GM19324 (cell line): ENCODE measurements at regions not wholly inside any gene's neighbourhood (a gene's known extent, or its start where the extent isn't known, plus 50 kb on each side); places are given as distances from the start of the nearest gene placed in this dataset.
"Not testable (repeated sequence)": the region's sequence is repeated elsewhere in the genome, so short reads cannot be mapped to it uniquely, and the experiment has no call there.

Experiments used
- ATAC-seq: cut with Tn5 transposase; IDR thresholded peaks from one replicate; pipeline ENCODE4 v1.9.1; 2021; ENCODE audit warnings: mild to moderate bottlenecking, moderate library complexity; ENCODE audit not compliant: unreplicated experiment, low FRiP score

DNA sequence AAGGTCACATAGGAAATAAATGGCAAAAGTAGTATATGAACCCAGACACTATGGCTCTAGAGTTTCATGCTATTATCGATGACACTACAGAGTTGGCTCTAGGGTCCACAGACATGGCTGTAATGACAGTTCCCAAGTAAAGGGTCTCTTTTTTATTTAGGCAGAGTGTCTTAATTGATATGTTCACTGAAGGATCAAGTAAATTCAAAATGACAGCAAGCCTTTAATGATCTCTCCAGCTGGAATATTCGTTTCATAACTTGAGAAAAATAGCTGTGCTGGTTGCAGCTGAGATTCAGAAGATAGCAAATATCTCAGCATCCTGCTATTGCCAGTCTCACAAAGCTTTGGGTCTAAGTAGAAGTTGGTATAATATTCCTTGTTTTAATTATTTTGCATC lies 333.6 kb upstream of the MAGI2 start:
- ATAC-seq: no peak

- no peak for ATAC-seq
Measured at GRCh38 chr7:79786187-79786586, 332.7 kb upstream of the MAGI2 start.

GRCh38 chr7:79785556-79785955 lies 332.1 kb upstream of the MAGI2 start:
- ATAC-seq: no peak

DNA sequence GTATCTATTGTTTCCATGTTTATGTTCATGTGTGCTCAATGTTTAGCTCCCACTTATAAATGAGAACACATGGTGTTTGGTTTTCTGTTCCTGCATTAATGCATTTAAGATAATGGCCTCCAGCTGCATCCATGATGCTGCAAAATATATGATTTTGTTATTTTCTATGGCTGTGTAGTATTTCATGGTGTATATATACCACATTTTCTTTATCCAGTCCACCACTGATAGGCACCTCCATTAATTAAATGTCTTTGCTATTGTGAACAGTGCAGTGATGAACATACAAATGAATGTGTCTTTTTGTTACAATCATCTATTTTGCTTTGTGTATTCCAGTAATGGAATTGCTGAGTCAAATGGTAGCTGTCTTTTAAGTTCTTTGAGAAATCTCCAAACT lies 329.4 kb upstream of the MAGI2 start:
- ATAC-seq: no peak

DNA sequence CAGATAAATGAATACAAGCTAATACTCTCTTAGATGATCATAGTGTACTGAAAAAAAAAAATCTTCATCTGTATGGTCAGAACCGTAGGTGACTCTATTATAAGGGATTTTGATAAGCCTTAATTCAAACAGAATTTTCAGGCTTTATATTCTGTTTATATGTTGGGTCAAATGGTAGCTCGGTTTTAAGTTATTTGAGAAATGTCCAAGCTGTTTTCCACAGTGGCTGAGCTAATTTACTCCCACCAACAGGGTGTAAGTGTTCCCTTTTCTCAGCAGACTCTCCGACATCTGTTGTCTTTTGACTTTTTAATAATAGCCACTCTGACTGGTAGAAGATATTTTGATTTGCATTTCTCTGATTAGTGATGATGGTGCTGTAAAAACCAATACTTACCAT lies 328.8 kb upstream of the MAGI2 start:
- ATAC-seq: no peak

DNA sequence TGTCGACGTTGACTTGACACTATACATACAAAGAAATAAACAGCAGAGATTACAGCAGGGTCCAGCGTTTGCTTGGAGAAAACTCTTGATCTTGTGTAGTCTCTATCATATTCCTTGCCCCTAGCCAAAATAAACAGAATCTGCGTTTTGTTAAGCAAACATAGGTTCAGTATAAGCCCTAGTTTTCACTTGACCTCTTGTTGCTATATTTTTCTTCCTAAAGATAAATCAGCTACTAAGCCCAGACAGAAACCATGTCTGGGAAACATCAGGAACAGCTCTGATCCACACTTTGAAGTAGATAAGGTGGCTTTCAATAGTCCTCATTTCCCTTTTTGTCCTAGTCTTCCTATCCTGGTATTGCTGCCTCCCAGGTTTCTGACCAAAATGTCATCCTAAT lies 328.2 kb upstream of the MAGI2 start:
- no peak for ATAC-seq

GRCh38 chr7:79778786-79779770 lies 325.6 kb upstream of the MAGI2 start:
- ATAC-seq: no peak

GRCh38 chr7:79775911-79776310 lies 322.4 kb upstream of the MAGI2 start:
- no peak for ATAC-seq

GRCh38 chr7:79774150-79774549 lies 320.7 kb upstream of the MAGI2 start:
- ATAC-seq: no peak

DNA sequence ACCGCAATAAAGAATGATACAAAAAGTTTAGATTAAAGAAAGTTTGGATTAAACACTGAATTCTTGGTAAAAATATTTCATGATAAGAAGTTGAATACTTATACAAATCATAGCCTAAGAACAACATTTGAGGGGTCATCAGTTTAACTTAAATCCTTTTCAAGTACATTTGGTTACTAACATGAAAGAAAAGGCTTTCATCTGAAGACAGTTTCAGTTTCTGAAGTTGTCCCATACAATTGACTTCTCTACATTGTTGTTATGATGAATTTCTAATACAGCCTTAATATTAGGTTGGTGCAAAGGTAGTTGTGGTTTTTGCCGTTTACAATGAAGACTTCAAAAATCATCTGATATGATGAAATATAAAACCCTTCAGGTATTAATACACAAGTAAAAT lies 317.5 kb upstream of the MAGI2 start:
- no peak for ATAC-seq

DNA sequence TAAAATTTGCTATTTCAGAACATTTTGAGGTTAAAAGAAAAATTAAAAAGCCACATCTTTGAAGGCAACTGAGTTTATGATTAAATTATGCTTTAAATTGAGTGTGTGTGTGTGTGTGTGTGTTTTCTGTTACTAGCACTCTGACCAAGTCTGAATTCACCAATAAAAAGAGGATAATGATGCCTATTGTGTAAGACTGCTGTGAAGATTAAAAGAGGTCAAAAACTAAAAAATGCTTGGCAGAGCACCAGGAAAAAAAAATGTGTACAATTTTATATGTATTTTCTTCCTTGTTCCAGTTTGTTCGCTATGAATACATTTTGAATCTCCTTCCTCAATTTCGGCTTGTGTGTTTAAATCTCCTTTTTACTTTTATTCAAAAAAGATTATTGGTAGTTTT lies 316.6 kb upstream of the MAGI2 start:
- ATAC-seq: no peak

DNA sequence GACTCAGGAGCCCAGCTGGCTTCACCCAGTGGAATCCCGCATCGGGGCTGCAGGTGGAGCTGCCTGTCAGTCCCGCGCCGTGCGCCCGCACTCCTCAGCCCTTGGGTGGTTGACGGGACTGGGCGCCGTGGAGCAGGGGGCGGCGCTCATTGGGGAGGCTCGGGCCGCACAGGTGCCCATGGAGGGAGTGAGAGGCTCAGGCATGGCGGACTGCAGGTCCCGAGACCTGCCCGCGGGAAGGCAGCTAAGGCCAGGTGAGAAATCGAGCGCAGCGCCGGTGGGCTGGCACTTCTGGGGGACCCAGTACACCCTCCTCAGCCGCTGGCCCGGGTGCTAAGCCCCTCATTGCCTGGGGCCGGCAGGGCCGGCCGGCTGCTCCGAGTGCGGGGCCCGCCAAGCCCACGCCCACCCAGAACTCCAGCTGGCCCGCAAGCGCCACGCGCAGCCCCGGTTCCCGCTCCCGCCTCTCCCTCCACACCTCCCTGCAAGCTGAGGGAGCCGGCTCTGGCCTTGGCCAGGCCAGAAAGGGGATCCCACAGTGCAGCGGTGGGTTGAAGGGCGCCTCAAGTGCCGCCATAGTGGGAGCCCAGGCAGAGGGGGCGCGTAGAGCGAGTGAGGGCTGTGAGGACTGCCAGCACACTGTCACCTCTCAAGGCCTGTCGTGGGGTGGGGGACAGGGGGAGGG lies 314.6 kb upstream of the MAGI2 start:
- ATAC-seq: not testable (repeated sequence)

- not testable (repeated sequence) for ATAC-seq
Measured at GRCh38 chr7:79767192-79767591, 313.7 kb upstream of the MAGI2 start.

DNA sequence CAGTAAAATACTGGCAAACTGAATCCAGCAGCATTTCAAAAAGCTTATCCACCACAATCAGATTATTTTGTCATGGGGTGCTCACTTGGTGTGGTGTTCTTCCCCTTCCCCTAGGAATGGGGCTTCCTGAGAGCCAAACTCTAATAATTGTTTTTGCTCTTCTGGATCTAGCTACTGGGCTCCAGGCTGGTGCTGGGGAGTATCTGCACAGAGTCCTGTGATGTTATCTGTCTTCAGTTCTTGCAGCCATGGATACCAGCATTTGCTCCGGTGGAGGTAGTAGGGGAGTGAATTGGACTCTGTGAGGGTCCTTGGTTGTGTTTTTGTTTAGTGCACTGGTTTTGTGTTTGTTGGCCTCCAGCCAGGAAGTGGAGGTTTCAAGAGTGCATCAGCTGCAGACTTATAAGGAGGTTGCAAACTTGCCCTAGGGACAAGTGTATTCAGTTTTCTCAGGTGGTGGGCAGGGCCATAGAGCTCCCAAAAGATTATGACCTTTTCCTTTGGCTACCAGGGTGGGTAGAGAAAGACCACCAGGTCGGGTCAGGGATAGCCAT lies 308.5 kb upstream of the MAGI2 start:
- ATAC-seq: no peak

DNA sequence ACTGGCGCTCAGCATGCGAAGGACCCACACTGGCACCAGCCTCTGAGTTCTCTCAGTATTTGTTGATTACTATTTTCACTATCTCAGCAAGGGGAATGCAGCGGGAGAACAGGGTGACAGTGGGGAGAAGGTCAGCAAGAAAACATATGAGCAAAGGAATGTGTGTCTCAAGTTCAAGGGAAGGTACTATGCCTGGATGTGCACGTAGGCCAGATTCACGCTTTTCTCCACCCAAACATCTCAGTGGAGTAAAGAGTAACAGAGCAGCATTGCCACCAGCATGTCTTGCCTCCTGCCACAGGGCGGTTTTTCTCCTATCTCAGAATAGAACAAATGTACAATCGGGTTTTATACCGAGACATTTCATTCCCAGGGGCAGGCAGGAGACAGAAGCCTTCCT lies 297.5 kb upstream of the MAGI2 start:
- ATAC-seq: not testable (repeated sequence)

- ATAC-seq: no peak
Measured at GRCh38 chr7:79749856-79750255, 296.4 kb upstream of the MAGI2 start.

- no peak for ATAC-seq
Measured at GRCh38 chr7:79741684-79742083, 288.2 kb upstream of the MAGI2 start.

- no peak for ATAC-seq
Measured at GRCh38 chr7:79740076-79740475, 286.6 kb upstream of the MAGI2 start.

GRCh38 chr7:79739036-79739709 lies 285.7 kb upstream of the MAGI2 start:
- ATAC-seq: not testable (repeated sequence)

DNA sequence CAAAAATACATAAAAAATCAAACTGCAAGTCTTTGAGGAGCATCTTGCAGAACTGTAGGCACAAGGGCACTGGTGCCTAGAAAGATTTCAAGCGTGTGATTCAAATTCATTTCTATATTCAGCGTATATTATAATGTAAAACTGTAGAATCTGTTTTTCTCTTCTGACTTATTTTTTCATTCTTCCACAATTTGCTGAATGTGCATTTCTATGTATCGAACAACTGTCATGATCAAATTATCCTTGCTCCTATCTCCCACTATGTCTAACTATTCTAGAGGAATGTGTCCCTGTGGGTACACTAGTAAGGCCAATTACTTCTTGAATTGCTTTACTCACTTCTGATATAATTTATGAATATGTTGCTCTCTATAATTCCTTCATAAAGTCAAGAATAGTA lies 283.0 kb upstream of the MAGI2 start:
- ATAC-seq: no peak

DNA sequence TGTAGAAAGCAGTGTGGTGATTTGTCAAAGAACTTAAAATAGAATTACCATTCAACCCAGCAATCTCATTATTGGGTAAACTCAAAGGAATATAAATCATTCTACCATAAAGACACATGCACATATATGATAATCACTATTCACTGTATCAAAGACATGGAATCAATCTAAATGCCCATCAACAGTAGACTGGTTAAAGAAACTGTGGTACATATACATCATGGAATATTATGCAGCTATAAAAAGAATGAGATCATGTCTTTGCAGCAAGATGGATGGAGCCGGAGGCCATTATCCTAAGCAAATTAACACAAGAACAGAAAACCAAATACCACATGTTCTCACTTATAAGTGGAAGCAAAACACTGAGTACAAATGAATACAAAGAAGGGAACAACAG lies 281.5 kb upstream of the MAGI2 start:
- ATAC-seq: no peak
